Testis (tissue), 2 donors: ENCODE measurements at regions not wholly inside any gene's neighbourhood (a gene's known extent, or its start where the extent isn't known, plus 50 kb on each side); places are given as distances from the start of the nearest gene placed in this dataset.
"Not testable (repeated sequence)": the region's sequence is repeated elsewhere in the genome, so short reads cannot be mapped to it uniquely, and the experiment has no call there.

Experiments
- DNase-seq: peaks from one replicate; pipeline ENCODE4 v3.0.0-alpha.2; 2019
- H3K27ac ChIP-seq, 2 donors: fragments of 200-600 bp; sonication (generic); one replicate each; pipeline ENCODE4 v1.5.1; 2019
- H3K27me3 ChIP-seq: fragments of 200-600 bp; sonication (generic); one replicate; pipeline ENCODE4 v1.5.1; 2019
- H3K36me3 ChIP-seq: fragments of 200-600 bp; sonication (generic); one replicate; pipeline ENCODE4 v1.5.1; 2017; ENCODE audit warnings: low read depth; ENCODE audit errors: missing control alignments
- H3K4me1 ChIP-seq: fragments of 200-600 bp; sonication (generic); one replicate; pipeline ENCODE4 v1.5.1; 2019
- H3K4me3 ChIP-seq, 2 donors: fragments of 200-600 bp; sonication (generic); one replicate each; pipeline ENCODE4 v1.5.1; 2017 to 2019
- H3K9me3 ChIP-seq: fragments of 200-600 bp; sonication (generic); one replicate; pipeline ENCODE4 v1.5.1; 2017
- WGBS, 2 donors: methylation state at CpG; one replicate each; pipeline ENCODE4 v1.1.5; 2018; 5-methylcytosine and 5-hydroxymethylcytosine counted together
- intact Hi-C: fragments of 100-400 bp; cut with DNase I; formaldehyde crosslinking; loops from one replicate; pipeline ENCODE4 v1.15.1; 2023; ENCODE audit warnings: low total_unique reads
- small RNA-seq, 2 donors: library from RNA; depleted of rRNA; stranded (forward); fragments of <200 nt; gene quantifications; one replicate each; pipeline ENCODE3, GENCODE V24; 2016

DNA sequence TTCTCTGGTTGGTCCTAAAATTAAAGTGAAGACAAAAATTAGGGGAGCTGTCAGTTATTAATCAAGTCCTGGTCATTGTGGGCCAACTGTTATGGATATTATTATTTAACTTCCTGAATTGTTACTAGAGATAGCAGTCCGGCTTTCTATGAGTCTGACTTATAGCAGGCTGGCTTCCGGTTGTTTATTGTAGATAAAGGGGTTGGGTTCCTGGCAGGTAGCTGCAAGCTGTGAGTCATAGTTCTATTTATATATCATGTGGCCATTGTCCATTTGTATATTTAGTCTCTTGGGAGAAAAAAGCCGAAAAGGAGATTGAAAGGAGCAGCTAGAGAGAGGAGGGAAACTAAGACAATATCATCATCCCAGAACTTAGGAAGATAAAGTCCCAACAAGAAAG is 2668.0 kb upstream of the TPTE start:
- H3K4me3 ChIP-seq, H3K36me3 ChIP-seq, H3K27me3 ChIP-seq, DNase-seq, H3K27ac ChIP-seq, H3K9me3 ChIP-seq, H3K4me1 ChIP-seq, intact Hi-C loops: not testable (repeated sequence)
- no CpG with 5 or more reads among the region's 3 CpGs for WGBS, 2 donors

DNA sequence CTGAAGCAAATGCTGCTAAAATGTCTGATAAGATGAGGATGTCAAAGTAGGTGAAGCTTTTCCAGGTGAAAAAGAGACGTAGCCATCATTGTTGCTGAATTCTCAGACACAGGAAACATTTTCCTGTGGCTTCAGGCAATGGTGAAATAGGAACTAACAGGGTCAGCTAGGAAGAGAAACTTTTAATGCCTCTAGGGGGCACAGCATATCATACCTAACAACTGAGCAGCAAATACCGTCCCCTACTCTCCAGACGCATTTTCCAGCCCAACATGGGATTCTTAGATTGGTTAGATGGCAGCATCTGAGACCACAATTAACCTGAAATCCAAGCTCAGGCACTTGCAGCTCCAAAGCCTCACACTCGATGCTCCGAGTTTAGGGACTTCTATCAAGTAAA is 2667.5 kb upstream of the TPTE start:
- intact Hi-C loops, H3K9me3 ChIP-seq, H3K27me3 ChIP-seq, H3K4me1 ChIP-seq, DNase-seq, H3K4me3 ChIP-seq, H3K27ac ChIP-seq, H3K36me3 ChIP-seq: not testable (repeated sequence)
- WGBS, 2 donors: no CpG with 5 or more reads among the region's 5 CpGs

Small RNA genes in the stretch of these regions (small RNA-seq; reads per million reads assigned to genes)
- gene RF00614: 0 reads per million in 2 donors
